RCC 7860 (cell line): ENCODE measurements at regions not wholly inside any gene's neighbourhood (a gene's known extent, or its start where the extent isn't known, plus 50 kb on each side); places are given as distances from the start of the nearest gene placed in this dataset.
"Not testable (repeated sequence)": the region's sequence is repeated elsewhere in the genome, so short reads cannot be mapped to it uniquely, and the experiment has no call there.

ENCODE experiments used
- DNase-seq: peaks from one replicate; pipeline ENCODE4 v3.0.0-alpha.2; 2015; ENCODE audit warnings: low spot score
- FAIRE-seq: peaks from 2 replicates; lab custom pipeline; 2012; peaks lifted over from hg19 to GRCh38; lab: Jason Lieb, UNC

- DNase-seq (no peak), FAIRE-seq (no peak)
These were observed 562.7 kb upstream of the ID2 start for GRCh38 chr2:8118940-8119781.

- no peak for FAIRE-seq
- DNase-seq = no peak
These were observed 561.9 kb upstream of the ID2 start for GRCh38 chr2:8119782-8120505.

GRCh38 chr2:8120506-8120860 is 561.4 kb upstream of the ID2 start:
- no peak for DNase-seq
- no peak for FAIRE-seq

DNA sequence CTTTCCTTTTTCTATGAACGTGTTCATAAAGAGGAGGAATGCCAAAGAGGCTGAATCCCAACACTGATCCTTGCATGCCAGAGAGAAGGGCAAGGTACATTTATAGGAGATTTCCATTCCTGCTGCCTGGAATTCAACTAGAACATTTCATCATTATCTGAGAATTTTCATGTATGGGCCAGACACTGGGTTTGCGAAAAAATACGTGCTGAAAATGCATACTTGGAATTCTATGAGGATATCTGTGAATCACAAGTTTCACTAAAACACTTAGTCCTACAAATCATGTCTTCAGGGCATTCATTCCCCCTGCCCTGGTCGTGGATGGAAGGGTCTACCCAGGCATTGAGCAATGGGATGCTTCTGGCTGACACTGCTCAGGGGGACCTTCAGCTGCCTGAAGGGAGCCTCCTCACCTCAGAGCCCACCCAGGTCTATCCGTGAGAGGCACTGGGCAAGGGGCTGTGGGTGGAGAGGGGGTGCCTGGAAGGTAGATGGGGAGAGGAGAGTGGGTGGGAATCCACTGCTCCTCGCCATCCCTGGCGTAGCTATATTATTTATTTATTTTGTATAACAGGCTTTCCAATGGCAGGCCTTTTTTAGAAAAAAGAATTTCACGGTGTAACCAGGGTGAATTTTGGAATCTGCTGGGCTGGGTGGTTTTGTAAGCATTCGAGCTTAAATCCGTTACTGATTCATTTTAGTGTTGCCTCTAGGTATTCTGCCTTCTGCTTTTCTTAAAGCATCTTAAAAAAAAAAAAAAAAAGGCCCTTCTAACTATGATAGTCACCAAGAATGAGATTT is 560.6 kb upstream of the ID2 start:
- DNase-seq (no peak), FAIRE-seq (no peak)

GRCh38 chr2:8121826-8122513 is 559.9 kb upstream of the ID2 start:
- no peak for DNase-seq
- FAIRE-seq = no peak

- FAIRE-seq (no peak), DNase-seq (no peak)
These were observed 559.3 kb upstream of the ID2 start for GRCh38 chr2:8122520-8122919.

GRCh38 chr2:8123464-8123863 is 558.4 kb upstream of the ID2 start:
- DNase-seq (no peak), FAIRE-seq (no peak)

GRCh38 chr2:8125741-8126711 is 555.8 kb upstream of the ID2 start:
- no peak for DNase-seq
- no peak for FAIRE-seq

DNA sequence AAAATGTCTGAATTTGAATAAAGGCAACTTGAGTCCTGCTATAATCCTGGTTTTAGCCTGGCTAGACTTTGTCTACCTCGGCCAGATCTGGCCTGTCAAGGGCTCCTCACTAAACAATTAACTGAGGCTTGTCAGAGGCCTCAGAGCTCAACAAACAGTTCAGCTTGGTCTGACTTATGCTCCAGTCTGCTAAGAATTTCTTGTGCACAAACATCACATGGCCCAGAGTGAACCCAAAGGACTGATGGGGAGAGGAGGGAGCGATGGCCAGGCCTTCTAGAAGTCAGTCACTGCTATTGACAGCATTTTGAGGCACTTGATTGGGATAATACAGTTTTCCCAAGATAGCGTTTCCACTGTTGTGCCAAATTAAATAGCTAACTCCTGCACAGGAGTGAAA is 555.1 kb upstream of the ID2 start:
- FAIRE-seq (no peak), DNase-seq (no peak)

- DNase-seq, FAIRE-seq: not testable (repeated sequence)
These were observed 550.4 kb upstream of the ID2 start for GRCh38 chr2:8131423-8131822.

GRCh38 chr2:8132351-8132831 is 549.5 kb upstream of the ID2 start:
- FAIRE-seq (no peak), DNase-seq (no peak)

GRCh38 chr2:8132879-8133278 is 549.0 kb upstream of the ID2 start:
- DNase-seq (no peak), FAIRE-seq (no peak)

- no peak for DNase-seq
- FAIRE-seq = no peak
These were observed 548.5 kb upstream of the ID2 start for GRCh38 chr2:8133363-8133762.

DNA sequence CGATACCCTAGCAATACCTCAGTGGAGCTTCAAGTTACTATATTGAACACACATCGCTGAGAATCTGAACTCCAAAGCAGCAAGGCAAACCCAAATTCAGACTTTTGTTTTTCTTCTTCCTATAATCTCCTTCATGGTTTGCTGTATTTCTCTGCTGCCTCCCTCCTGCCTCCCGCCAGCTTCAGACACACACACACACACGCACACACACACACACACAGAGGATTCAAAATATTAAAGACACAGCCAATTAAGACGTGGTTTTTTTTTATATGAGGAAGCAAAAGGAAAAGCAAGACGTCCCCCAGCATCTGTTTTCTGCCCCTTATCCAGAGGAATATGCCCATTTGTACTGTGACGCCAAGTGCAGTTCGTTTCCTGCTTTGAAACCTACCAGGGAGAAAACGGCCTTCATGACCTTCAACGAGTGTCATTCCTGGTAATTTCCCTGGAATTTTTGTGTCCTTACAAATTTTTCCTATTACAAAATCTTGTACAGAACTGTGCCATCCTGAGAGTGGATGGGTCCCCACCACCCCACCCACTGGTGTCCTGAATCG is 547.9 kb upstream of the ID2 start:
- DNase-seq = no peak

GRCh38 chr2:8134473-8134932 is 547.4 kb upstream of the ID2 start:
- DNase-seq (no peak), FAIRE-seq (no peak)

More for the DNA sequence above, 547.9 kb upstream of the ID2 start:
- no peak for FAIRE-seq

GRCh38 chr2:8134985-8135682 is 546.7 kb upstream of the ID2 start:
- no peak for FAIRE-seq
- no peak for DNase-seq

DNA sequence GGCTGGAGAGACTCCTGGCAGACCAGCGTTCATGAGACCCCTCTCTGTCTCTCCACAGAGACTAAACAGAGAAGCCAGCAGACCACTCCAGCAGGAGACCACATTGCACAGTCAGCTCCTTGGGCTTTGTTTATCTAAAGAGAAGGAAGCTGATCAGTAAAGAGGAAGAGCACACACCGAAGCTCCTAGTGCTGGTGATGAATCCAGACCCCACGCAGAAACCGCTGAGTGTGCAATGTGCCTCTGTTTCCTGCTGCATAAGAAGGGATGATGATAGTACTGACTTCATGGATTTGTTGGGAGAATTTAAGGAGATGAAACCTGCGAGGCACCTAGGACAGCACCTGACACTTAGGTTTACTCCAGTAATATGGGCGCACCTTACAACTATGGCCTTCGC is 544.1 kb upstream of the ID2 start:
- no peak for DNase-seq
- no peak for FAIRE-seq

- DNase-seq = no peak
- FAIRE-seq = no peak
These were observed 543.3 kb upstream of the ID2 start for GRCh38 chr2:8138525-8138922.
